PC-9 (cell line): ENCODE measurements at regions not wholly inside any gene's neighbourhood (a gene's known extent, or its start where the extent isn't known, plus 50 kb on each side); places are given as distances from the start of the nearest gene placed in this dataset.

Experiments
- BruUV-seq: library from RNA; stranded (reverse); fragments of 400-500 nt; replicated peaks from 2 replicates; lab custom pipeline; 2021; lab: Mats Ljungman, UMichigan
- CTCF ChIA-PET: fragments of 300-600 bp; sonication (Branson Sonifier 250); formaldehyde crosslinking; loops from one replicate; lab custom pipeline; 2022; ENCODE audit warnings: antibody characterized with exemption; lab: Charles Lee
- POLR2A ChIA-PET: fragments of 300-600 bp; sonication (Branson Sonifier 250); formaldehyde crosslinking; loops from one replicate; lab custom pipeline; 2022; ENCODE audit warnings: antibody characterized with exemption; ENCODE audit not compliant: unreplicated experiment; lab: Charles Lee
- DNase-seq, 2 experiments: peaks; one replicate each; pipeline versions ENCODE4 v3.0.0 to v3.0.0-alpha.2; 2015 to 2022; ENCODE audit warnings: mixed read lengths in 1 of 2
- H2AFZ ChIP-seq: fragments of 200-600 bp; sonication (generic); 2 replicates; pipeline ENCODE4 v1.8.1; 2017; ENCODE audit warnings: antibody characterized with exemption
- H3F3A ChIP-seq: fragments of 200-600 bp; sonication (generic); 2 replicates; pipeline ENCODE4 v1.8.1; 2017; ENCODE audit warnings: antibody characterized with exemption, mild to moderate bottlenecking, low read depth; ENCODE audit not compliant: insufficient read depth
- H3K27ac ChIP-seq: fragments of 200-600 bp; sonication (generic); 2 replicates; pipeline ENCODE4 v1.6.1; 2016; ENCODE audit warnings: mixed run types
- H3K27me3 ChIP-seq: fragments of 200-600 bp; sonication (generic); 2 replicates; pipeline ENCODE4 v1.6.1; 2016; ENCODE audit warnings: low read depth, mixed run types; ENCODE audit not compliant: insufficient read depth
- H3K36me3 ChIP-seq: fragments of 200-600 bp; sonication (generic); 2 replicates; pipeline ENCODE4 v1.6.1; 2016; ENCODE audit warnings: low read depth, mixed run types
- H3K4me1 ChIP-seq: fragments of 200-600 bp; sonication (generic); replicated peaks from 2 replicates; pipeline ENCODE4 v1.6.1; 2016; ENCODE audit warnings: mixed run types; ENCODE audit not compliant: insufficient read depth
- H3K4me2 ChIP-seq: fragments of 200-600 bp; sonication (generic); 2 replicates; pipeline ENCODE4 v1.6.1; 2017; ENCODE audit warnings: mixed run types
- H3K4me3 ChIP-seq: fragments of 200-600 bp; sonication (generic); 2 replicates; pipeline ENCODE4 v1.6.1; 2016; ENCODE audit warnings: mixed run types
- H3K79me2 ChIP-seq: fragments of 200-600 bp; sonication (generic); 2 replicates; pipeline ENCODE4 v1.6.1; 2017; ENCODE audit warnings: low read depth, mixed run types
- H3K9me2 ChIP-seq: fragments of 200-600 bp; sonication (generic); 2 replicates; pipeline ENCODE4 v1.8.1; 2017; ENCODE audit warnings: mild to moderate bottlenecking; ENCODE audit not compliant: insufficient read depth
- H3K9me3 ChIP-seq: fragments of 200-600 bp; sonication (generic); 2 replicates; pipeline ENCODE4 v1.8.1; 2016; ENCODE audit warnings: low read depth; ENCODE audit not compliant: insufficient read depth
- H4K20me1 ChIP-seq: fragments of 200-600 bp; sonication (generic); 2 replicates; pipeline ENCODE4 v1.8.1; 2017; ENCODE audit not compliant: insufficient read depth
- CTCF ChIP-seq: fragments of 200-600 bp; sonication (generic); conservative IDR thresholded peaks from 2 replicates; pipeline ENCODE4 v1.6.1; 2017; ENCODE audit warnings: mixed run types, antibody characterized with exemption, mild to moderate bottlenecking, moderate library complexity
- EZH2 ChIP-seq: fragments of 200-600 bp; sonication (generic); IDR thresholded peaks from 2 replicates; pipeline ENCODE4 v1.8.0; 2017; ENCODE audit warnings: antibody characterized with exemption, low read depth
- intact Hi-C: fragments of 100-400 bp; cut with micrococcal nuclease; formaldehyde crosslinking; loops from one replicate; pipeline ENCODE4 v1.10.0; 2022; ENCODE audit not compliant: unreplicated experiment

GRCh38 chr12:124205405-124205804, 89.5 kb upstream of the RFLNA start:
- no peak overlapping the region for H3K27ac ChIP-seq
- no peaks in the 10 kb centered on the region for H3K9me2 ChIP-seq
- no peaks in the 10 kb centered on the region for H3K36me3 ChIP-seq
- BruUV-seq = no TSS peak
- H3K9me3 ChIP-seq = no peaks in the 10 kb centered on the region
- H3K4me2 ChIP-seq = no peak overlapping the region
- TF ChIP-seq CTCF (no peak), EZH2 (no peak)
- no peaks in the 10 kb centered on the region for H3K4me1 ChIP-seq
- H3K4me3 ChIP-seq = no peak overlapping the region
- CTCF ChIA-PET = no interaction called here
- intact Hi-C loops = no loop called here
- no peaks in the 10 kb centered on the region for H4K20me1 ChIP-seq
- H3F3A ChIP-seq = no peaks in the 10 kb centered on the region
- POLR2A ChIA-PET = no interaction called here
- no peaks in the 10 kb centered on the region for H3K79me2 ChIP-seq
- DNase-seq = no peak
- peaks cover 67% of the 10 kb centered on the region for H3K27me3 ChIP-seq
- H2AFZ ChIP-seq = no peak overlapping the region

- no TSS peak for BruUV-seq
- H3K9me3 ChIP-seq = no peaks in the 10 kb centered on the region
- CTCF ChIA-PET = no interaction called here
- DNase-seq = no peak
- intact Hi-C loops = no loop called here
- H3K4me1 ChIP-seq = no peaks in the 10 kb centered on the region
- no peak overlapping the region for H3K4me2 ChIP-seq
- no peaks in the 10 kb centered on the region for H3K36me3 ChIP-seq
- no peak for TF ChIP-seq CTCF
- no peak for TF ChIP-seq EZH2
- H3F3A ChIP-seq = no peaks in the 10 kb centered on the region
- no peak overlapping the region for H2AFZ ChIP-seq
- POLR2A ChIA-PET = no interaction called here
- H4K20me1 ChIP-seq = no peaks in the 10 kb centered on the region
- peaks cover 65% of the 10 kb centered on the region for H3K27me3 ChIP-seq
- H3K9me2 ChIP-seq = no peaks in the 10 kb centered on the region
- no peak overlapping the region for H3K4me3 ChIP-seq
- H3K79me2 ChIP-seq = no peaks in the 10 kb centered on the region
- H3K27ac ChIP-seq = no peak overlapping the region
Observed at GRCh38 chr12:124207049-124207448, 87.8 kb upstream of the RFLNA start.

- H2AFZ ChIP-seq = no peak overlapping the region
- no peak overlapping the region for H3K4me3 ChIP-seq
- no peaks in the 10 kb centered on the region for H3F3A ChIP-seq
- H3K79me2 ChIP-seq = no peaks in the 10 kb centered on the region
- BruUV-seq = no TSS peak
- H3K9me2 ChIP-seq = no peaks in the 10 kb centered on the region
- intact Hi-C loops = no loop called here
- DNase-seq = no peak
- TF ChIP-seq EZH2 (no peak), CTCF (no peak)
- H4K20me1 ChIP-seq = no peaks in the 10 kb centered on the region
- ChIA-PET POLR2A (no interaction called here), CTCF (no interaction called here)
- no peaks in the 10 kb centered on the region for H3K4me1 ChIP-seq
- peaks cover 60% of the 10 kb centered on the region for H3K27me3 ChIP-seq
- H3K27ac ChIP-seq = no peak overlapping the region
- no peak overlapping the region for H3K4me2 ChIP-seq
- no peaks in the 10 kb centered on the region for H3K36me3 ChIP-seq
- H3K9me3 ChIP-seq = no peaks in the 10 kb centered on the region
Observed at GRCh38 chr12:124207617-124208016, 87.3 kb upstream of the RFLNA start.
